ENCODE measurements at regions not wholly inside any gene's neighbourhood (a gene's known extent, or its start where the extent isn't known, plus 50 kb on each side); places are given as distances from the start of the nearest gene placed in this dataset.

DNA sequence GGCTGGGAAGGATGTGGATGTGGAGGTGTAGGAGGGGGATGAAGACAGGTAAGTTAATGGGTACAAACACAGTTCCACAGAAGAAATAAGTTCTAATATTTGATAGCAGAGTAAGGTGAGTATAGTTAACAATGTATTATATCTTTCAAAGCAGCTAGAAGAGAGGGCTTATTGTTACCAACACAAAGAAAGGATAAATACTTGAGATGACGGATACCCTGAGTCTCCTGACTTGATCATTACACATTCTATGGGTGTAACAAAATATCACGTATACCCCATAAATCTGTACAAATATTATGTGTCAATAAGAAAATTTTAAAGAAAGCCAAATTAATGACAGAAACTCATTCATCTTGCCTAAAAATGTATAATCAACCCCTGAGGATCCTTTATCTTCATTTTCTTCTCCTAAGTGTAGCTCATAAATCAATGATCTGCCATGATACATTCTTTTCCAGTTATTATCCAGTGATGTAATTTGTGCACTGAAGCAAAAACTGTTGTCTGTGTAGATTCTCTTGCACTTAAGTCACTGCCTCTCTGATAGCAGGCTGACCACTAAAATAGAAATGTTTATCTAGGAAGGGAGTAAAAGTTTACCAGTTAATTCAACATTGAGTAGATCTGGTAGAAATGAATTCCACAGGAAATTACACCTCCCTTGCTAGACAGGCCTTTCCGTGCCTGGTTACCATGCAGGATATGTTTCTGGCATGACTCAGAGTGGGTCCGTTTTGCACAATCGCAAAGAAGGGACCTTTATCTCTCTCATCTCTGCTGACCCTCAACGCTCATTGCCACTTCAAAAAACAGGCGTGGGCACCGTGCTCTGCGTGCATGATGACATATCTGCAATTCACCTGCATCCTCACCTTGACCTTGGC, 249.7 kb upstream of the NCKAP5 start:
- no TSS peak for BruUV-seq (replicated peaks)
- Mint-ChIP-seq H3K27ac (ENCODE audit: unreplicated experiment) (peak overlapping the region; percentile 77), H3K9me3 (ENCODE audit: low read depth, unreplicated experiment) (no peaks in the 10 kb centered on the region), H3K27me3 (ENCODE audit: unreplicated experiment) (no peaks in the 10 kb centered on the region), H3K4me1 (ENCODE audit: low read depth, unreplicated experiment) (peaks cover 75% of the 10 kb centered on the region), H3K4me3 (ENCODE audit: low read depth, unreplicated experiment) (peak overlapping the region; percentile 3), H3K36me3 (ENCODE audit: insufficient read depth, unreplicated experiment) (peaks cover 18% of the 10 kb centered on the region)
- CTCF ChIA-PET, result interaction anchor here (0.8 to 1.4 kb wide), 4 partner anchors 12 to 325 kb away, joined by 3 to 5 read pairs (median 4); no protein-coding TSS in a partner anchor
- intact Hi-C loops (cut with micrococcal nuclease; ENCODE audit: unreplicated experiment), result no loop called here
- TF ChIP-seq, protein P1, sequence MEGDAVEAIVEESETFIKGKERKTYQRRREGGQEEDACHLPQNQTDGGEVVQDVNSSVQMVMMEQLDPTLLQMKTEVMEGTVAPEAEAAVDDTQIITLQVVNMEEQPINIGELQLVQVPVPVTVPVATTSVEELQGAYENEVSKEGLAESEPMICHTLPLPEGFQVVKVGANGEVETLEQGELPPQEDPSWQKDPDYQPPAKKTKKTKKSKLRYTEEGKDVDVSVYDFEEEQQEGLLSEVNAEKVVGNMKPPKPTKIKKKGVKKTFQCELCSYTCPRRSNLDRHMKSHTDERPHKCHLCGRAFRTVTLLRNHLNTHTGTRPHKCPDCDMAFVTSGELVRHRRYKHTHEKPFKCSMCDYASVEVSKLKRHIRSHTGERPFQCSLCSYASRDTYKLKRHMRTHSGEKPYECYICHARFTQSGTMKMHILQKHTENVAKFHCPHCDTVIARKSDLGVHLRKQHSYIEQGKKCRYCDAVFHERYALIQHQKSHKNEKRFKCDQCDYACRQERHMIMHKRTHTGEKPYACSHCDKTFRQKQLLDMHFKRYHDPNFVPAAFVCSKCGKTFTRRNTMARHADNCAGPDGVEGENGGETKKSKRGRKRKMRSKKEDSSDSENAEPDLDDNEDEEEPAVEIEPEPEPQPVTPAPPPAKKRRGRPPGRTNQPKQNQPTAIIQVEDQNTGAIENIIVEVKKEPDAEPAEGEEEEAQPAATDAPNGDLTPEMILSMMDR (IDR thresholded peaks at IDR 0.05; ENCODE audit: unreplicated experiment), result no peak
- peak; percentile 68 for DNase-seq

DNA sequence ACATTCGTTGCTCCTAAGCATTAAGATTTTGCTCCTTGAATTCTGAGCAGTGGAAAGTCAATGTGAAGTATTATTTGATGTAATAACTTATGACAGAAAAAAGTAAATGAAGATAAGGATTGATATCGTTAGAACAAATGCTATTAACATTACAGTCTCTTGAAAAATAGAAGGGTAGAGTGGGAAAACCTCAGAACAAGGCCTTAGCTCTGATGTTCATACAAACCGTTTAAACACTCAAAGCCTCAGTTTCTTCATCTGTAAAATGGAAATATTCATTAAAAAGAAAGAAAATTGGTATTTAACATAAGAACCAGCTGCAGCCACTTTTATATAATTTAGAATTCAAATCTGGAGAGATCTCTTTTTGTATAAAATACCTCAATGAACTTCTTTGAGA, 250.4 kb upstream of the NCKAP5 start:
- TF ChIP-seq, protein P1 (IDR thresholded peaks at IDR 0.05; ENCODE audit: unreplicated experiment), result no peak
- Mint-ChIP-seq H3K36me3 (ENCODE audit: insufficient read depth, unreplicated experiment) (peaks cover 18% of the 10 kb centered on the region), H3K4me1 (ENCODE audit: low read depth, unreplicated experiment) (peaks cover 70% of the 10 kb centered on the region), H3K4me3 (ENCODE audit: low read depth, unreplicated experiment) (no peak overlapping the region), H3K9me3 (ENCODE audit: low read depth, unreplicated experiment) (no peaks in the 10 kb centered on the region), H3K27ac (ENCODE audit: unreplicated experiment) (peak overlapping the region; percentile 77), H3K27me3 (ENCODE audit: unreplicated experiment) (no peaks in the 10 kb centered on the region)
- CTCF ChIA-PET, result interaction anchor here (1.4 kb wide), 1 partner anchor 11 kb away, joined by 4 read pairs; no protein-coding TSS in a partner anchor
- DNase-seq, result no peak
- no TSS peak for BruUV-seq (replicated peaks)
- intact Hi-C loops (cut with micrococcal nuclease; ENCODE audit: unreplicated experiment), result no loop called here

DNA sequence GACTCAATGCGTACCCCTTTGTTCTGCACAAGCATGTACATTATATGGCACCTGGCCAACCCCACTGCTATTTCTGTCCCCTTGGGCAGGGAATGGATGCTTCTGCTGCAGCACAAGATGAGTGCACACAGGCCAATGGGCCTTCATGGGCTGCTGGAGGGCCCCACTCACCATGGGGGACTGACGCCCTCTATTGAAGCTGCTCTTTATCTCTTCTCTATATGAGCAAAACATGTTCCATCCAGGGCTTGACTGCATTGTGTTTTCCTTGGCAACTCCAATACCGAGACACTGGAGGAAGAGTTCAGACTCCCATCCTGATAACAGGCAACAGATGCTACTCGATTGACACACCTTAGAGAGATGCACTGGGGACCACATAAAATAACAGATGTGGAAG, 251.6 kb upstream of the NCKAP5 start:
- Mint-ChIP-seq H3K4me1 (ENCODE audit: low read depth, unreplicated experiment) (peaks cover 59% of the 10 kb centered on the region), H3K4me3 (ENCODE audit: low read depth, unreplicated experiment) (no peak overlapping the region), H3K36me3 (ENCODE audit: insufficient read depth, unreplicated experiment) (peaks cover 18% of the 10 kb centered on the region), H3K27ac (ENCODE audit: unreplicated experiment) (no peak overlapping the region), H3K9me3 (ENCODE audit: low read depth, unreplicated experiment) (no peaks in the 10 kb centered on the region), H3K27me3 (ENCODE audit: unreplicated experiment) (no peaks in the 10 kb centered on the region)
- no TSS peak for BruUV-seq (replicated peaks)
- no peak for DNase-seq
- TF ChIP-seq, protein P1 (IDR thresholded peaks at IDR 0.05; ENCODE audit: unreplicated experiment), result no peak
- intact Hi-C loops (cut with micrococcal nuclease; ENCODE audit: unreplicated experiment), result no loop called here
- CTCF ChIA-PET, result interaction anchor here (0.6 kb wide), 1 partner anchor 29 kb away, joined by 3 read pairs; no protein-coding TSS in a partner anchor

DNA sequence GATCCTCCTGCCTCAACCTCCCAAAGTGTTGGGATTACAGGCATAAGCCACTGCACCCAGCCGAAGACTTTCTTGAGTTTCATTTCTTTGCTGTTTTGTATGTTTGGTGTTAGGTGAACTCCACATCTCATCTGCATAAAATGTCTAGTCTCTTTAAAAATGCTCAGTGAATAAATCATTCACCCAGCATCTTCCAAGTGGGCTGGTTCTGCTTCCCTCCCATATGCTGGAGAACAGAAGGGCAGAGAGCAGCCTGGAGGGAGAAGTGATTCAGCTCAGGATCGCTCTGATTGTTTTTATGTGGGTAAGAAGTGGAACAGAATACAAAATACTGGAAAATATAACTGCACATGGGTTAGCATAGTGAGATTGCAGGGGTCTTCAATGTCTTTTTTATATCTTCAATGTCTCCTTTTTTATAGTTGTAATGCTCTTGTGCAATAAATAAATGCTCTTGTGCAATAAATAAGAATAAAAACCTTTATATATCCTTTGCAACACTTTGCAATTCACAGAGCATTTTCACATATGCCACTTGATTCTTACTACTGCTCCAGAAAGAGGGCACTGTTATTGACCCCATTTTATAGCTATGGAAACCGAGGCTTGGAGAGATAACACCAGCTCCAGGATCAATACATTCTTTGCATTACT, 253.0 kb upstream of the NCKAP5 start:
- Mint-ChIP-seq H3K27ac (ENCODE audit: unreplicated experiment) (no peak overlapping the region), H3K4me1 (ENCODE audit: low read depth, unreplicated experiment) (peaks cover 64% of the 10 kb centered on the region), H3K4me3 (ENCODE audit: low read depth, unreplicated experiment) (no peak overlapping the region), H3K27me3 (ENCODE audit: unreplicated experiment) (no peaks in the 10 kb centered on the region), H3K36me3 (ENCODE audit: insufficient read depth, unreplicated experiment) (peaks cover 18% of the 10 kb centered on the region), H3K9me3 (ENCODE audit: low read depth, unreplicated experiment) (no peaks in the 10 kb centered on the region)
- CTCF ChIA-PET, result no interaction called here
- intact Hi-C loops (cut with micrococcal nuclease; ENCODE audit: unreplicated experiment), result no loop called here
- TF ChIP-seq, protein P1 (IDR thresholded peaks at IDR 0.05; ENCODE audit: unreplicated experiment), result no peak
- BruUV-seq (replicated peaks), result no TSS peak
- DNase-seq, result no peak

Measured in Calu3 (cell line).